OCI-LY7 (cell line): ENCODE measurements at regions not wholly inside any gene's neighbourhood (a gene's known extent, or its start where the extent isn't known, plus 50 kb on each side); places are given as distances from the start of the nearest gene placed in this dataset.

Experiments used
- BruUV-seq: library from RNA; stranded (reverse); fragments of 400-500 nt; replicated peaks from 2 replicates; lab custom pipeline; 2021; lab: Mats Ljungman, UMichigan
- CTCF ChIA-PET: fragments of 300-600 bp; sonication (Branson Sonifier 250); formaldehyde crosslinking; loops from one replicate; lab custom pipeline; 2022; ENCODE audit warnings: antibody characterized with exemption; ENCODE audit not compliant: unreplicated experiment; lab: Charles Lee
- POLR2A ChIA-PET: fragments of 300-600 bp; sonication (Branson Sonifier 250); formaldehyde crosslinking; loops from one replicate; lab custom pipeline; 2022; ENCODE audit warnings: antibody characterized with exemption; lab: Charles Lee
- DNase-seq: peaks from one replicate; pipeline ENCODE4 v3.0.0-alpha.2; 2015; ENCODE audit warnings: low spot score
- H2AFZ ChIP-seq: fragments of 200-600 bp; sonication (generic), shearing (Covaris generic); 2 replicates; pipeline ENCODE4 v1.6.1; 2014; ENCODE audit warnings: mild to moderate bottlenecking, antibody characterized with exemption, low read length, moderate library complexity
- H3K27ac ChIP-seq: fragments of 200-600 bp; sonication (generic); 2 replicates; pipeline ENCODE4 v1.5.1; 2014; ENCODE audit warnings: mixed run types, low read depth, mild to moderate bottlenecking, moderate library complexity, low read length, inconsistent platforms; ENCODE audit not compliant: poor library complexity, severe bottlenecking
- H3K36me3 ChIP-seq: fragments of 200-600 bp; sonication (generic); 2 replicates; pipeline ENCODE4 v1.6.1; 2014; ENCODE audit warnings: mild to moderate bottlenecking, antibody characterized with exemption, low read length, moderate library complexity, mixed read lengths; ENCODE audit not compliant: insufficient read depth
- H3K4me1 ChIP-seq: fragments of 200-600 bp; sonication (generic); 2 replicates; pipeline ENCODE4 v1.5.1; 2014; ENCODE audit warnings: mild to moderate bottlenecking, low read length; ENCODE audit not compliant: insufficient read depth, poor library complexity, severe bottlenecking
- H3K4me2 ChIP-seq: fragments of 200-600 bp; sonication (generic); 2 replicates; pipeline ENCODE4 v1.6.1; 2014; ENCODE audit warnings: mild to moderate bottlenecking, low read length
- H3K4me3 ChIP-seq: fragments of 200-600 bp; sonication (generic); 2 replicates; pipeline ENCODE4 v1.5.1; 2014; ENCODE audit warnings: mild to moderate bottlenecking, low read depth, low read length; ENCODE audit not compliant: poor library complexity, severe bottlenecking
- H3K79me2 ChIP-seq: fragments of 200-600 bp; sonication (generic); 2 replicates; pipeline ENCODE4 v1.6.1; 2016; ENCODE audit warnings: low read depth, mild to moderate bottlenecking, low read length, moderate library complexity, mixed read lengths; ENCODE audit not compliant: insufficient read depth
- H3K9me2 ChIP-seq: fragments of 200-600 bp; sonication (generic); 2 replicates; pipeline ENCODE4 v1.6.1; 2016; ENCODE audit warnings: mild to moderate bottlenecking, low read length, mixed read lengths; ENCODE audit not compliant: insufficient read depth
- H3K9me3 ChIP-seq: fragments of 200-600 bp; sonication (generic); 2 replicates; pipeline ENCODE4 v1.6.1; 2014; ENCODE audit warnings: mild to moderate bottlenecking, mixed run types, low read length, mixed read lengths
- H4K20me1 ChIP-seq: fragments of 200-600 bp; sonication (generic); 2 replicates; pipeline ENCODE4 v1.6.1; 2014; ENCODE audit warnings: mild to moderate bottlenecking, antibody characterized with exemption, low read length, moderate library complexity, mixed read lengths; ENCODE audit not compliant: insufficient read depth
- EZH2phosphoT487 ChIP-seq: fragments of 200-600 bp; sonication (generic); IDR thresholded peaks from 2 replicates; pipeline ENCODE4 v1.6.1; 2018; ENCODE audit warnings: low read depth, borderline replicate concordance, mild to moderate bottlenecking, mixed run types, antibody characterized with exemption, low read length, moderate library complexity, mixed read lengths
- intact Hi-C: fragments of 100-400 bp; cut with micrococcal nuclease; formaldehyde crosslinking; loops from one replicate; pipeline ENCODE4 v1.10.0; 2022; ENCODE audit not compliant: unreplicated experiment
- TF ChIP-seq, protein P1 (sequence below): fragments of 200-600 bp; sonication (generic); conservative IDR thresholded peaks from 2 replicates; pipeline ENCODE4 v1.5.1; 2014; ENCODE audit warnings: mild to moderate bottlenecking, antibody characterized with exemption, low read length, moderate library complexity, mixed read lengths

DNA sequence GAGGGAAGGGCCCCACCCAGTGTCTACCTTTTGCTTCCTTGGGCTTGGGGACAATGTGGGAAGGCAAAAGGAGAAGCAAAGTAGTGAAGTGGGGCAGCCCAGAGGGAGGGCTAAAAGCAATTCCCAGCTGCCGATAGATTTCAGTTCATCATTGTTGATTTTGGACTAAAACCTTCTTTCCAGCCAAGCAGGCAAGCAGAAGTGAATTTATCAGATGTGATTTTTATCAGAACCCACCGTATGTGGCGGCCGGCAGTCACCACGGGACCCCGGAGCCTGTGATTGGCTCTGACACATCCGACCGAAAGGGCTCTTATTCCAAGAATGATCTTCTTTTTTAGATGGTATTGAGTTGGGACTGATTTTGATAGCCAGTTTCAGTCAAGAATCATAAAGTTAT is 559.9 kb downstream of the PSAT1 start:
- ChIA-PET POLR2A (interaction anchor here (0.6 kb wide), 1 partner anchor 1355 kb away, joined by 4 read pairs; no protein-coding TSS in a partner anchor), CTCF (no interaction called here)
- no peak overlapping the region for H3K27ac ChIP-seq
- no peaks in the 10 kb centered on the region for H3K79me2 ChIP-seq
- H4K20me1 ChIP-seq: no peaks in the 10 kb centered on the region
- H3K36me3 ChIP-seq: no peaks in the 10 kb centered on the region
- no peak for DNase-seq
- H3K4me3 ChIP-seq: no peak overlapping the region
- no peaks in the 10 kb centered on the region for H3K9me3 ChIP-seq
- intact Hi-C loops: no loop called here
- no peak overlapping the region for H3K4me2 ChIP-seq
- no peaks in the 10 kb centered on the region for H3K9me2 ChIP-seq
- no TSS peak for BruUV-seq
- no peak for TF ChIP-seq EZH2phosphoT487
- TF ChIP-seq, protein P1, sequence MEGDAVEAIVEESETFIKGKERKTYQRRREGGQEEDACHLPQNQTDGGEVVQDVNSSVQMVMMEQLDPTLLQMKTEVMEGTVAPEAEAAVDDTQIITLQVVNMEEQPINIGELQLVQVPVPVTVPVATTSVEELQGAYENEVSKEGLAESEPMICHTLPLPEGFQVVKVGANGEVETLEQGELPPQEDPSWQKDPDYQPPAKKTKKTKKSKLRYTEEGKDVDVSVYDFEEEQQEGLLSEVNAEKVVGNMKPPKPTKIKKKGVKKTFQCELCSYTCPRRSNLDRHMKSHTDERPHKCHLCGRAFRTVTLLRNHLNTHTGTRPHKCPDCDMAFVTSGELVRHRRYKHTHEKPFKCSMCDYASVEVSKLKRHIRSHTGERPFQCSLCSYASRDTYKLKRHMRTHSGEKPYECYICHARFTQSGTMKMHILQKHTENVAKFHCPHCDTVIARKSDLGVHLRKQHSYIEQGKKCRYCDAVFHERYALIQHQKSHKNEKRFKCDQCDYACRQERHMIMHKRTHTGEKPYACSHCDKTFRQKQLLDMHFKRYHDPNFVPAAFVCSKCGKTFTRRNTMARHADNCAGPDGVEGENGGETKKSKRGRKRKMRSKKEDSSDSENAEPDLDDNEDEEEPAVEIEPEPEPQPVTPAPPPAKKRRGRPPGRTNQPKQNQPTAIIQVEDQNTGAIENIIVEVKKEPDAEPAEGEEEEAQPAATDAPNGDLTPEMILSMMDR: no peak
- no peak overlapping the region for H2AFZ ChIP-seq
- H3K4me1 ChIP-seq: no peaks in the 10 kb centered on the region

DNA sequence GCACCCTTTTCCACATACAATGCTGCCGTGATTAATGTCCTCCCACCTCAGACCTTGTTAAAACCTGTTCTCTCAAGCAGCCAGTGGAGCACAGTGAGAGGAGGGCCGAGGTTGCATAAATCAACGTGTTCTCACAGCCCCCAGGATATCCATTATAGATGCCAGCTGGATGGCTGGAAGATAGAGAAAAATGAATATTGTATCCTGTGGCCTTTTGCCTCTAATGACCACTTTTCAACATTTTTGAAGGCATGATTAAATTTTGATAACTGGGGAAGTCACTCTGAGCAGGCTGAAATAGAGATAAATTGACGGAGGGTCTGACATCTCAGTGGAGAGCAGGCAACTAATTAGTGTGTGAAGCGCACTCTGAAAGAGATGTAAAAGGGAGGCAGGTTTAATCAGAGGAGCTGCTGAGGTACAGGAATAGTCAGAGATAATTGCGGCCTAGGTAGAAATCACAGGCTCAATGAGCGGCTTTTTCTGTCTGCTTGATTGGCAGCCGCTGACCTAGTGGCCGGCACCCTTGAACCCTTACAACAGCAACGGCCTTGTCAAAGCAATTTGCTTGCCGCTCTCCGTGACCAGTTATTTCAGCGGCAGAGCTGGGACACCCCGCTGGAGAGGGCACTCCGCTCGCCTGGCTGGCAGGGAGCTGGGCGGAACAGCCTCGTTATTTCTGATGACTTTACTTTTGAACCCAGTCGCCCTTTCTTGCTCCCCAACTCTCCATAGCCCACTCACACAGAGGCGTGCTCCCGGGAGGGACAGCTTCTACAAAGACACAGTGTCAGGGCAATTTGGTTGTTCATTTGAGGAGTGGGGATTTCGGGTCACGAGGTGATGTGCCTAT is 560.7 kb downstream of the PSAT1 start:
- no peak for DNase-seq
- ChIA-PET POLR2A (no interaction called here), CTCF (no interaction called here)
- intact Hi-C loops: no loop called here
- Histone ChIP-seq H3K27ac (no peak overlapping the region), H3K79me2 (no peaks in the 10 kb centered on the region), H3K9me2 (no peaks in the 10 kb centered on the region), H3K36me3 (no peaks in the 10 kb centered on the region), H3K4me3 (no peak overlapping the region), H4K20me1 (no peaks in the 10 kb centered on the region), H3K4me1 (no peaks in the 10 kb centered on the region), H2AFZ (no peak overlapping the region), H3K4me2 (no peak overlapping the region), H3K9me3 (no peaks in the 10 kb centered on the region)
- TF ChIP-seq, protein P1: no peak
- no peak for TF ChIP-seq EZH2phosphoT487
- no TSS peak for BruUV-seq

DNA sequence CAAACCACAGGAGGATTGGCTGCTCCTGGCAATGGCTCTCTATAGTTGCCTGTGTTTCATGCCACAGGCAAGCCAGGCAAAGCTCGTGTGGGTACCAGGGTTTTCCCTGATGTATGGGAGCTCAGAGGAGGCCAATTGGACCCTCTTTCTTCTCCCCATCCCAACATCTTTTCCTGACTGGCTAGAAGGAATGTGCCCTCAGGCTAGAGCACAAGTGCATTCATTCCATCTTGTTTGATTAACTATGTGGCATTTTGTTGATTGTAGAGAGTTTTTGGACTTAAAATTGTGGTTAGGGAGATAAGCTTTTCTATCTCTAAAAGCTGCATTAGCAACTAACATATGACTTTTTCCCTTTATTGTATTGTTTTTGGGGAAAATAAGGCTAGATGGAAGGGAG is 561.3 kb downstream of the PSAT1 start:
- BruUV-seq: no TSS peak
- intact Hi-C loops: no loop called here
- POLR2A ChIA-PET: interaction anchor here (1.1 kb wide), 1 partner anchor 31 kb away, joined by 4 read pairs; no protein-coding TSS in a partner anchor

More for the DNA sequence above, 561.3 kb downstream of the PSAT1 start:
- no peak overlapping the region for H3K4me3 ChIP-seq
- H3K27ac ChIP-seq: no peak overlapping the region
- no peaks in the 10 kb centered on the region for H3K4me1 ChIP-seq
- CTCF ChIA-PET: no interaction called here
- no peaks in the 10 kb centered on the region for H3K9me3 ChIP-seq
- TF ChIP-seq, protein P1: no peak
- no peak for TF ChIP-seq EZH2phosphoT487
- no peak overlapping the region for H3K4me2 ChIP-seq
- H3K79me2 ChIP-seq: no peaks in the 10 kb centered on the region
- no peaks in the 10 kb centered on the region for H4K20me1 ChIP-seq
- DNase-seq: no peak
- H3K36me3 ChIP-seq: no peaks in the 10 kb centered on the region
- H3K9me2 ChIP-seq: no peaks in the 10 kb centered on the region
- H2AFZ ChIP-seq: no peak overlapping the region
